HepG2 (cell line): ENCODE measurements at regions not wholly inside any gene's neighbourhood (a gene's known extent, or its start where the extent isn't known, plus 50 kb on each side); places are given as distances from the start of the nearest gene placed in this dataset.

Experiments
- ATAC-seq: fragments of 200-7000 bp; cut with Tn5 transposase; 3 replicates; pipeline ENCODE4 v1.9.1; 2020; ENCODE audit warnings: mild to moderate bottlenecking, moderate library complexity
- BruUV-seq: library from RNA; stranded (reverse); fragments of 400-500 nt; replicated peaks from 2 replicates; lab custom pipeline; 2021; lab: Mats Ljungman, UMichigan
- CTCF ChIA-PET: fragments of 300-600 bp; formaldehyde crosslinking; extraction: SDS; loops from one replicate; lab custom pipeline; 2021; ENCODE audit warnings: low total read pairs, inconsistent platforms, low intra/inter-chr PET ratio; lab: Yijun Ruan, JAX
- POLR2A ChIA-PET: fragments of 350-600 bp; sonication (Branson Sonifier 250); formaldehyde crosslinking; loops from one replicate; lab custom pipeline; 2020; ENCODE audit warnings: antibody characterized with exemption, inconsistent platforms; lab: Yijun Ruan, JAX
- DNase-seq: peaks from one replicate; pipeline ENCODE4 v3.0.0-alpha.2; 2015; ENCODE audit warnings: low spot score
- FAIRE-seq: peaks from 3 replicates; lab custom pipeline; 2011; peaks lifted over from hg19 to GRCh38; lab: Jason Lieb, UNC
- H2AFZ ChIP-seq: one replicate; pipeline ENCODE4 v1.6.1; 2011; ENCODE audit warnings: low read length, inconsistent platforms
- H3K27ac ChIP-seq: fragments of 300-600 bp; 3 replicates; pipeline ENCODE4 v1.8.0; 2011; ENCODE audit warnings: mixed run types, mild to moderate bottlenecking, mixed read lengths, low read length, inconsistent platforms; ENCODE audit not compliant: insufficient read depth; ENCODE audit errors: extremely low read length
- H3K27me3 ChIP-seq, 2 experiments: fragments of 200-600 bp in 1 of 2; 2 replicates in 1 of 2; 3 replicates in 1 of 2; pipeline versions ENCODE4 v1.6.0 to v1.8.0; 2011; ENCODE audit warnings: low read length in 2 of 2, mild to moderate bottlenecking in 2 of 2, moderate library complexity in 2 of 2, inconsistent platforms in 1 of 2; ENCODE audit not compliant: insufficient read depth in 2 of 2, control insufficient read depth in 1 of 2
- H3K36me3 ChIP-seq, 2 experiments: fragments of 200-600 bp in 1 of 2; replicated peaks in 1 of 2; 2 replicates in 1 of 2; 3 replicates in 1 of 2; pipeline versions ENCODE4 v1.5.1 to v1.8.0; 2011; ENCODE audit warnings: low read length in 2 of 2, inconsistent platforms in 1 of 2; ENCODE audit not compliant: insufficient read depth in 2 of 2, control insufficient read depth in 1 of 2
- H3K4me1 ChIP-seq: 2 replicates; pipeline ENCODE4 v1.5.1; 2012; ENCODE audit warnings: low read length, inconsistent platforms; ENCODE audit not compliant: insufficient read depth
- H3K4me2 ChIP-seq: 2 replicates; pipeline ENCODE4 v1.6.0; 2011; ENCODE audit warnings: low read depth, low read length, inconsistent platforms
- H3K4me3 ChIP-seq, 3 experiments: fragments of 200-600 bp in 1 of 3; sonication (generic), shearing (Covaris generic) in 1 of 3; replicated peaks in 1 of 3; 2 replicates each; pipeline ENCODE4 v1.5.1; 2011 to 2016; ENCODE audit warnings: low read length in 3 of 3, inconsistent platforms in 2 of 3, low read depth in 2 of 3, mild to moderate bottlenecking in 2 of 3, control low read depth in 1 of 3, mixed read lengths in 1 of 3; ENCODE audit not compliant: insufficient read depth in 1 of 3
- H3K79me2 ChIP-seq: one replicate; pipeline ENCODE4 v1.6.1; 2011; ENCODE audit warnings: low read length, inconsistent platforms; ENCODE audit not compliant: insufficient read depth
- H3K9ac ChIP-seq: 2 replicates; pipeline ENCODE4 v1.6.0; 2011; ENCODE audit warnings: mild to moderate bottlenecking, low read depth, low read length, inconsistent platforms; ENCODE audit not compliant: insufficient read depth
- H3K9me3 ChIP-seq: 2 replicates; pipeline ENCODE4 v1.5.1; 2012; ENCODE audit warnings: mild to moderate bottlenecking, low read length
- H4K20me1 ChIP-seq: 2 replicates; pipeline ENCODE4 v1.6.0; 2011; ENCODE audit warnings: inconsistent platforms, mild to moderate bottlenecking, low read length, moderate library complexity; ENCODE audit not compliant: insufficient read depth
- GABPB1 ChIP-seq: IDR thresholded peaks from 2 replicates; pipeline ENCODE4 v1.6.1; 2016; ENCODE audit warnings: mild to moderate bottlenecking, missing genetic modification reagents, moderate library complexity, missing compliant biosample characterization
- MTERF4 ChIP-seq: sonication (generic); formaldehyde crosslinking; IDR thresholded peaks from 2 replicates; pipeline ENCODE4 v1.8.0; 2023; ENCODE audit warnings: mild to moderate bottlenecking, missing genetic modification reagents
- NCOA5 ChIP-seq: sonication (generic); formaldehyde crosslinking; IDR thresholded peaks from 2 replicates; pipeline ENCODE4 v1.4.0; 2020; ENCODE audit warnings: missing genetic modification reagents
- SYNCRIP ChIP-seq: fragments of 200-400 bp; formaldehyde crosslinking; IDR thresholded peaks from 2 replicates; pipeline ENCODE4 v1.6.1; 2018; ENCODE audit warnings: mild to moderate bottlenecking, low read depth, low read length; ENCODE audit not compliant: insufficient read depth
- ZNF318 ChIP-seq: sonication (generic); formaldehyde crosslinking; IDR thresholded peaks from 2 replicates; pipeline ENCODE4 v1.4.0; 2020; ENCODE audit warnings: mild to moderate bottlenecking, missing genetic modification reagents
- ZNF501 ChIP-seq: sonication (generic); formaldehyde crosslinking; IDR thresholded peaks from 2 replicates; pipeline ENCODE4 v1.5.1; 2020; ENCODE audit warnings: mild to moderate bottlenecking, moderate library complexity, missing genetic modification reagents
- ZNF703 ChIP-seq: sonication (generic); formaldehyde crosslinking; IDR thresholded peaks from 2 replicates; pipeline ENCODE4 v1.5.1; 2020; ENCODE audit warnings: missing genetic modification reagents, mild to moderate bottlenecking, moderate library complexity, borderline replicate concordance
- WGBS: methylation state at CpG from one replicate; pipeline ENCODE4 v1.1.6; 2017; ENCODE audit warnings: low lambda C conversion rate; 5-methylcytosine and 5-hydroxymethylcytosine counted together
- in situ Hi-C: cut with HindIII; loops from 2 replicates; pipeline ENCODE4 v1.10.0; 2017; ENCODE audit warnings: low pct_unique_long_range_greater_than_20kb; ENCODE audit not compliant: extremely low pct_ligation_motif_present
- intact Hi-C: fragments of 100-400 bp; cut with micrococcal nuclease; formaldehyde crosslinking; loops from one replicate; pipeline ENCODE4 v1.10.0; 2022; ENCODE audit not compliant: unreplicated experiment

GRCh38 chr5:97545886-97546535 lies 363.0 kb upstream of the RIOK2 start:
- Histone ChIP-seq H4K20me1 (no peaks in the 10 kb centered on the region), H3K4me3 (no peak overlapping the region), H3K36me3 (no peaks in the 10 kb centered on the region), H3K9me3 (no peaks in the 10 kb centered on the region), H2AFZ (no peak overlapping the region), H3K9ac (no peak overlapping the region), H3K4me2 (no peak overlapping the region), H3K27me3 (no peaks in the 10 kb centered on the region), H3K4me1 (no peaks in the 10 kb centered on the region), H3K27ac (no peak overlapping the region), H3K79me2 (no peaks in the 10 kb centered on the region)
- DNase-seq (no peak), ATAC-seq (no peak), FAIRE-seq (no peak)
- POLR2A ChIA-PET: no interaction called here
- WGBS: 0% methylated on average over 2 of the region's 2 CpGs
- no peak for TF ChIP-seq ZNF501 (CRISPR knock-in tag)
- TF ChIP-seq ZNF318 (CRISPR knock-in tag): no peak
- no peak for TF ChIP-seq GABPB1 (CRISPR knock-in tag)
- no peak for TF ChIP-seq ZNF703
- no peak for TF ChIP-seq NCOA5
- no peak for TF ChIP-seq SYNCRIP
- TF ChIP-seq MTERF4: no peak
- in situ Hi-C loops (loop anchor here (25.0 kb wide), 2 partner anchors 259 to 1291 kb away; no protein-coding TSS in a partner anchor), intact Hi-C loops (no loop called here)
- no TSS peak for BruUV-seq
- CTCF ChIA-PET: no interaction called here
